Sciatic nerve (tissue), 2 donors: ENCODE measurements at regions not wholly inside any gene's neighbourhood (a gene's known extent, or its start where the extent isn't known, plus 50 kb on each side); places are given as distances from the start of the nearest gene placed in this dataset.

Experiments used
- ATAC-seq: fragments of 200-7000 bp; cut with Tn5 transposase; one replicate; pipeline ENCODE4 v1.9.1; 2020; ENCODE audit warnings: mild to moderate bottlenecking, moderate library complexity
- DNase-seq: peaks from one replicate; pipeline ENCODE4 v3.0.0-alpha.2; 2020; ENCODE audit warnings: low spot score
- intact Hi-C: fragments of 100-400 bp; cut with DNase I; formaldehyde crosslinking; loops from one replicate; pipeline ENCODE4 v1.14.2; 2022
- donor health status: DM: no; HTN: no; CAD: no.
- donor health status: DM: no; HTN: no; CAD: no.

DNA sequence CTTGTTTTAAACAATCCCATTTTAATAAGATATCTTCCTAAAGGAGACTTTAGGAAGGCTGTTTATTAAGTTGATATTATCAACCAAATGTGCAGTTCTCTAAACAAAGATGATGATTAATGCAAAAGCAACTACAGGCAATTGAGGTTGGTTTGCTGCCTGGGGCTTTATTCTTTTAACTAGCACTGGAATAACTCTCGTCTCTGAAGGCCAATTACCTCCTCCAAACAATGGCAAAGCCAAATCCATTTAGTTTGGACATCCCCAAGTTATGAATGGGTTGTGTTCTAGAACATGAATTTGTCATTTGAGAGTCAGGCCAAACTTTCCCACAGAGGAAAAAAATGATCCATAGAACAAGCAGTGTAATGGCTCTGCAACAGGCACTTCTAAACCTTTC, 114.1 kb downstream of the SLC16A9 start:
- intact Hi-C loops = no loop called here
- DNase-seq (no peak), ATAC-seq (no peak)

- intact Hi-C loops = no loop called here
- DNase-seq = no peak
- ATAC-seq = no peak
These were observed 115.9 kb downstream of the SLC16A9 start for GRCh38 chr10:59593768-59594167.

DNA sequence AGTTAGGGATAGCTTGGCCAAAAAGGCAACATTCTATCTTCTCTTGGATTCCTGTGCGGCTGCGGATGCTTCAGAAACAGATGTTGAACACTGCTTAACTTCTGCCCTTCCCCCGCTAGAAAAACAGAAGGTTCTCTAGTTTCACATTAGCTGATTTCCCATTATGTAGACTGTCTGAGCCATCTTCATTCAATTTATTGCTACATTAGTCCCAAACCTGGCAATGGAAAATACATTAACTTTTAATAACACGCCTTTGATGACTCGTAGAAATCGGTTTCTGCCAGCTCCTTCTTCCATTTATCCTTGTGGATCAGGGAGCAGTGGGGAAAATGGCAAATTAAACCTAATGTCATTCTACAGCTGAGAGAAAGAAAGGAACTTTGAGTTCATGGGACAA, 119.9 kb downstream of the SLC16A9 start:
- intact Hi-C loops = no loop called here
- DNase-seq (no peak), ATAC-seq (no peak)

GRCh38 chr10:59588791-59589190, 120.9 kb downstream of the SLC16A9 start:
- intact Hi-C loops = no loop called here

DNA sequence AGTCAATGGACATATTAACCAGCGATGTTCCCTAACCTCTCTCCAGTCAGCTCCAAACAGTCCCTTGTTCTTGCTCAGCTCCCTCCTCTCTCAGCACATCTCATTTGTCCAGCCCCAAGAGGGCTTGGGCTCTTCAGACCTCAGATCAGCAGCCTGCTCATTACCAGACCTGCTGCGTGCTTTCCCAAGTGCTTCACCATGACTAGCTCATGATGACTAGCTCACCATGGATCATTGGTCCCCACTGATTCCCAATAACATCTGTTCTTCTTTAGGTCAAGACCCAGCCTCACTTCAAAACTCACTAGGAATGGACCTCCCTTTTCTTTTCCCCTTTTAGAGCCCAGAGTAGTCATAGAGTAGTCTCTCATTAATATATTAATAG, 121.9 kb downstream of the SLC16A9 start:
- ATAC-seq (no peak), DNase-seq (no peak)
- intact Hi-C loops = no loop called here

More at GRCh38 chr10:59588791-59589190, 120.9 kb downstream of the SLC16A9 start:
- no peak for DNase-seq
- no peak for ATAC-seq

- ATAC-seq = no peak
- intact Hi-C loops = no loop called here
- no peak for DNase-seq
These were observed 122.4 kb downstream of the SLC16A9 start for GRCh38 chr10:59587083-59587755.

DNA sequence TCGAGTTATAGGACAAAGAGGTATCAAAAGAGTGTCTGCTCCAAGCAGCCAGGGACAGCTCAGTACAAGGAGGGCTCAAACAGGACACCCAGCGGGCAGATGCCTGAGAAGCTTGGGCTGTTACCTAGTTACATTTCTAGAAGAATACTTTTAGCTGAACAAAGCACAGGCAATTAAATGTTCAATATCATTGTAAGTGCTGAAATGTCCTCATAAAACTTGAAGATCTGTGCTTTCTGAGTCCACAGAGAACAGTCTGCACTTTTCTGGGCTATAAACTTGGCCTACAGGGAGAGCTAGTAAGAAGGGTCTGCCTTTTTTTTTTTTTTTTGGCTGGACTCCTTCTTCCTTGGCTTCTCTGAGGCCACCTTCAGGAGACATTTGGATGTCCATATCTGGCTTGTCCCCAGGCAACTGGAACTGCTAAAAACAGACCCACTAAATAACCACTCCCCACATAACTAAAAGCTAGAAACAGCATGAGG, 123.2 kb downstream of the SLC16A9 start:
- ATAC-seq (no peak), DNase-seq (no peak)
- intact Hi-C loops = no loop called here

GRCh38 chr10:59585046-59585700, 124.5 kb downstream of the SLC16A9 start:
- DNase-seq (no peak), ATAC-seq (no peak)
- intact Hi-C loops = no loop called here

DNA sequence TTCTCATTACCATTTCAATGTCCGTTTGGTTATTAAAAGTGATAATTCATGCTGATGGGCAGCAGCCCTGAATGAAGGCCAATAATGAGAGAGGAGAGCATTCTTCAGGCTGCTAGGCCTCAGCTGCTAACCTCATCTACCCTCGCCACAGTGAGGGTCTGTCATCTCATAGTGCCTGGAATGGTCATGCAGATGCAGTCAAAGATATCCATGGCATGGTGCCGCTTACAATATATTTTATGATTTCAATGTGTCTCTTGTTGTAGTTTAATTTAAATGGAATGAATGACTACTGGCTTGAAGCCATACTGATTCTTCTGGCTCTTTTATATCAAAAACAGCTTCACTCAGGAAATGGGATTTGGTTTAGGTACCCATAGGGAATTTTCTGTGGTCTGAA, 126.9 kb downstream of the SLC16A9 start:
- ATAC-seq = no peak
- intact Hi-C loops = no loop called here
- DNase-seq = no peak

GRCh38 chr10:59582058-59582457, 127.6 kb downstream of the SLC16A9 start:
- intact Hi-C loops = no loop called here
- peak; percentile 58 for ATAC-seq

GRCh38 chr10:59580026-59580863, 129.4 kb downstream of the SLC16A9 start:
- ATAC-seq = peak; percentile 38
- intact Hi-C loops = no loop called here

More at GRCh38 chr10:59582058-59582457, 127.6 kb downstream of the SLC16A9 start:
- DNase-seq = no peak

DNA sequence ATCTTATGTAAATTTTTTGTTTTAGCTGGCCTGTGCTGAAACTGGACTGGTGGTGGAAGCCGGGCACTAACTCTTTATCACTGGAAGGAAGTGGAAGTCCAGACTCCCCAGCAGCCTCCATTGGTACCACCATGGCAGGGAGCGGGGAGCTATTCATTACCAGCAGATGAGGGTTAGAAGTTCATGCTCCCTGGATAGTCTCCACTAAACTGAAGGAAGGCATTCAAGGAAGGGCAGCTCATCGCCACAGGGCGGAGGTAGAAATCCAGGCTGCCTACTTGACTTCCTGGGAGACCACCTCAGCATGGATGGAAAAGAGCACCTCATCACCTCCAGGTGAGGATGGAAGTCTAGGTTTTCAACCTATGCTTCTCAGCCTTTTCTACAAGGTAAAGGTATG, 130.9 kb downstream of the SLC16A9 start:
- DNase-seq = no peak
- intact Hi-C loops = no loop called here
- ATAC-seq = no peak

More at GRCh38 chr10:59580026-59580863, 129.4 kb downstream of the SLC16A9 start:
- no peak for DNase-seq

- intact Hi-C loops = no loop called here
- no peak for ATAC-seq
- DNase-seq = no peak
These were observed 131.7 kb downstream of the SLC16A9 start for GRCh38 chr10:59577984-59578383.

DNA sequence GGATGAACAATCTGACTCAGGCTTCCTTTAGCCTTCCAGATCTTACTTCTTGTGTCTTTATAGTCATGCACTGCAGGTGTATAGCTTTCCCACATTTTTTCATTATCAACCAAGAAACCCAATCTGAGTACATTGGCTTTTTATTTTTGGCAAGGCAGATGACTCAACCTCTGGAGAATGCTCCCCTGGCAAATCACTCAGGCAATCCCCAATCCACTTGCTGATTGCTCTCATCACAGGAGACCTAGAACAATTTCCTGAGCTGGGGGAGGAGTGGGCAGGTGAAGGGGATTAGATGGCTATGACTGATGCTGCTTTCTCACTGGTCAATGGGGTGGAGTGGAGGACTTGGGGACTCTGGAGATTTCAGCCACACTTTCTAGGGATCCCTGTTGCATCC, 134.4 kb downstream of the SLC16A9 start:
- intact Hi-C loops = no loop called here
- DNase-seq (no peak), ATAC-seq (no peak)

- no peak for ATAC-seq
- DNase-seq = no peak
- intact Hi-C loops = no loop called here
These were observed 146.1 kb downstream of the SLC16A9 start for GRCh38 chr10:59563531-59563930.

GRCh38 chr10:59562126-59562525, 147.5 kb downstream of the SLC16A9 start:
- DNase-seq = no peak
- intact Hi-C loops = no loop called here
- ATAC-seq = no peak

- no peak for DNase-seq
- intact Hi-C loops = no loop called here
These were observed 148.1 kb downstream of the SLC16A9 start for GRCh38 chr10:59561477-59562121.

DNA sequence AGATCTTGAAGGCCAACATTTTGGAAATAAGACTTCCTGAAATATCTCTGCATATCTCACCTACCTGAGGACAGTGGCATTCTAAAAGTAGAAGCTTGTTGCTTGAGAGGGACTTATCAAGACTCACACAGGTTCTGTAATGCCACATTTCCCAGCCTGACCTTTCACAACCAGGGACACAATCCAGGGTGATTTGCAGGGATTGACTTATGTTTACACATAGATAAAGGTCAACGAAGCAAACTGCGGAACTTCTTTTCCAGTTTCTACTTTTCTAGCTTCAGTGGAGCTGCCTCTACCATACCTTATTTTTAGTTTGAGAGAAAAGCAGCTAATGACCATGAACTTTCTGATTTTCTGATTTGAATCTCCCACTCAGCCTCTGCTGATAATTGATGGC, 148.7 kb downstream of the SLC16A9 start:
- no peak for DNase-seq
- ATAC-seq = no peak
- intact Hi-C loops = no loop called here

More at GRCh38 chr10:59561477-59562121, 148.1 kb downstream of the SLC16A9 start:
- no peak for ATAC-seq

DNA sequence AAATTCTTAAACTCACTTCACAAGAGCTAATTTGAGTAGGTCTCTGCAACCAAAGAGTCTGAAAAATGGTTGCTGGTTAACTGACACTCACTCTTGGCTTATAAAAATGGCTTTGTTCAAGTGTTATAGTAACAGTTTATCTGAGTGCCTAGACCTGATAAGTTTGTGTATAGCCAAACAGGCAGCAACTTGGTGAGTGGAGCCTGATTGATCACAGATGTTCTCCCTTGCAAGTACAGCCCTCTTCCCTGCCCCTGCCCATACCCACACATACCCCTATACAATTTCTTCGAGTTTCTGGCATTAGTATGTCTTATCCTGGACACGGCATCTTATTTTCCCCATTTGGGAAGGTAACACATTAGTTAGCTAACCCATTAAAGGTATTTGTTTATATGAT, 149.5 kb downstream of the SLC16A9 start:
- DNase-seq (no peak), ATAC-seq (no peak)
- intact Hi-C loops = no loop called here
